ENCODE measurements at regions not wholly inside any gene's neighbourhood (a gene's known extent, or its start where the extent isn't known, plus 50 kb on each side); places are given as distances from the start of the nearest gene placed in this dataset.

DNA sequence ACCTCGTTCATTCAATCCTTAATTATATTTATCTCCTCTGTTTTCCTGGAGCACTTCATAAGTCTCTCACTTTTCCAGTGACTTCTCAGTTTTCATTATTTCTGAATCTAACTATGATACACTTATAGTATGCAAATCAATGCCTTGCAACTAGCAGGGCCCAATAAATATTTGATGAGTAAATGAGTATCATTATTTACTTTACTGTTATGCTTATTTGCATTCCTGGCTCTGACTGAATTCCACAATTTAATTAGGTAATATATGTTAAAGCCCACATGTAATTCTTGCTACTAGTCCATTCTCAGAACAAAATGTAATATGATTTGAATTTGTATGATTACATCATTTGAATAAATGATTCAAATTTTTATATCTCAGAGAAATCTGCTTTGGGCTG is 1595.1 kb upstream of the MIR17HG start (continued):
- no peak for TF ChIP-seq ZFP41 (tag by site-specific recombination; IDR thresholded peaks at IDR 0.05; ENCODE audit: borderline replicate concordance)
- TF ChIP-seq KLF10 (tag by site-specific recombination; IDR thresholded peaks at IDR 0.05) = no peak
- TF ChIP-seq ZNF776 (tag by site-specific recombination; IDR thresholded peaks at IDR 0.05; ENCODE audit: borderline replicate concordance) = no peak
- TF ChIP-seq, protein P1, sequence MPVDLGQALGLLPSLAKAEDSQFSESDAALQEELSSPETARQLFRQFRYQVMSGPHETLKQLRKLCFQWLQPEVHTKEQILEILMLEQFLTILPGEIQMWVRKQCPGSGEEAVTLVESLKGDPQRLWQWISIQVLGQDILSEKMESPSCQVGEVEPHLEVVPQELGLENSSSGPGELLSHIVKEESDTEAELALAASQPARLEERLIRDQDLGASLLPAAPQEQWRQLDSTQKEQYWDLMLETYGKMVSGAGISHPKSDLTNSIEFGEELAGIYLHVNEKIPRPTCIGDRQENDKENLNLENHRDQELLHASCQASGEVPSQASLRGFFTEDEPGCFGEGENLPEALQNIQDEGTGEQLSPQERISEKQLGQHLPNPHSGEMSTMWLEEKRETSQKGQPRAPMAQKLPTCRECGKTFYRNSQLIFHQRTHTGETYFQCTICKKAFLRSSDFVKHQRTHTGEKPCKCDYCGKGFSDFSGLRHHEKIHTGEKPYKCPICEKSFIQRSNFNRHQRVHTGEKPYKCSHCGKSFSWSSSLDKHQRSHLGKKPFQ (tag by site-specific recombination; IDR thresholded peaks at IDR 0.05) = no peak
- no peak for TF ChIP-seq ZNF114 (tag by site-specific recombination; IDR thresholded peaks at IDR 0.05)
- TF ChIP-seq ZNF341 (tag by site-specific recombination; IDR thresholded peaks at IDR 0.05; ENCODE audit: low read depth) = no peak
- no peak for TF ChIP-seq ZNF16 (tag by site-specific recombination; IDR thresholded peaks at IDR 0.05; ENCODE audit: low read depth)

- ChIA-PET POLR2A (no interaction called here), CTCF (no interaction called here)
- no peak for TF ChIP-seq ZNF654 (tag by site-specific recombination; IDR thresholded peaks at IDR 0.05; ENCODE audit: low read depth)
- TF ChIP-seq GLI4 (tag by site-specific recombination; IDR thresholded peaks at IDR 0.05) = no peak
- TF ChIP-seq ZNF433 (tag by site-specific recombination; IDR thresholded peaks at IDR 0.05; ENCODE audit: low read depth) = no peak
- TF ChIP-seq SETDB1 (IDR thresholded peaks at IDR 0.05; ENCODE audit: insufficient read length, low read length) = peak; percentile 85
- no peak for TF ChIP-seq ZNF148 (tag by site-specific recombination; IDR thresholded peaks at IDR 0.05; ENCODE audit: borderline replicate concordance)
- no peak for TF ChIP-seq YY2 (tag by site-specific recombination; IDR thresholded peaks at IDR 0.05)
- no peak for TF ChIP-seq ZNF518A (tag by site-specific recombination; conservative IDR thresholded peaks at IDR 0.05; ENCODE audit: low read depth)
- TF ChIP-seq ZNF184 (tag by site-specific recombination; IDR thresholded peaks at IDR 0.05) = no peak
- TF ChIP-seq SP2 (tag by site-specific recombination; IDR thresholded peaks at IDR 0.05) = no peak
- no peak for TF ChIP-seq ZBTB17 (tag by site-specific recombination; IDR thresholded peaks at IDR 0.05)
- peak; percentile 93 for TF ChIP-seq TRIM28 (IDR thresholded peaks at IDR 0.05; ENCODE audit: borderline replicate concordance, low read length)
- TF ChIP-seq ZNF529 (tag by site-specific recombination; IDR thresholded peaks at IDR 0.05; ENCODE audit: insufficient replicate concordance) = no peak
- Histone ChIP-seq H3K4me3 (ENCODE audit: low read depth, low read length) (no peak overlapping the region), H3K4me1 (ENCODE audit: control insufficient read depth, insufficient read depth, low read length) (no peaks in the 10 kb centered on the region), H3K36me3 (ENCODE audit: control insufficient read depth in 2 of 2, insufficient read depth in 1 of 2, low read length in 2 of 2) (no peaks in the 10 kb centered on the region), H3K9me3 (ENCODE audit: control insufficient read depth, insufficient read depth, low read depth, low read length) (no peaks in the 10 kb centered on the region), H3K27ac (ENCODE audit: extremely low read depth, low read depth, low read length) (no peak overlapping the region)
These were observed 1591.6 kb upstream of the MIR17HG start for GRCh38 chr13:89755729-89756492.

Measured in HEK293 (cell line).